ENCODE measurements at regions not wholly inside any gene's neighbourhood (a gene's known extent, or its start where the extent isn't known, plus 50 kb on each side); places are given as distances from the start of the nearest gene placed in this dataset.

DNA sequence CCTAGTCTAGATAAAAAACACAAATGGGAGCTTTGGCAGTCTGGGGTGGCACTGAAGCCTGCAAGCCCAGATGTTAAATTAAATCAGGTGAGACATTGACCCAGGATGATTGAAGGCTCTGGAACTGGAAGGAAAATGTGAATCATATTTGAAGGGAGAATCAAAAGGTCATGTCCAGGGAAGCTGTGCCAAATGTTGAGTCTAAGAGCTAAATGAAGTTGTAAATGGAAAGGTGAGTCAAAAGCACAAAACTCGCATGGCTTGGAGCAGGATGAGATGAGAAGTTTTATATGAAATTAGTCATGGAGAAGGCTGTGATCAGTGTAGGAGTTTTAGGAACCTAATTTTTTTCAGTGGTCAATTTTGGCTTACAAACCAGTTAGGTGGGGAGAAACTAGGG is 301.1 kb downstream of the BLID start:
- Histone ChIP-seq H3K4me1 (ENCODE audit: control insufficient read depth in 1 of 2, insufficient read depth in 2 of 2, low read length in 2 of 2) (peaks cover 0 to 4% of the 10 kb centered on the region in 2 experiments; a peak in 2 of 4 replicates), H3K79me2 (ENCODE audit: insufficient read depth, low read length) (no peaks in the 10 kb centered on the region), H2AFZ (ENCODE audit: low read depth, low read length, poor library complexity, severe bottlenecking) (no peak overlapping the region), H3K4me2 (ENCODE audit: low read length) (no peak overlapping the region), H4K20me1 (ENCODE audit: insufficient read depth) (no peaks in the 10 kb centered on the region), H3K27ac (ENCODE audit: low read depth, low read length) (no peak overlapping the region), H3K9ac (ENCODE audit: low read length) (no peak overlapping the region), H3K36me3 (ENCODE audit: control insufficient read depth in 1 of 2, insufficient read depth in 2 of 2, low read length in 2 of 2) (no peaks in the 10 kb centered on the region), H3K27me3 (ENCODE audit: insufficient read depth, low read length) (no peaks in the 10 kb centered on the region), H3K9me2 (ENCODE audit: insufficient read depth) (no peaks in the 10 kb centered on the region), H3K4me3 (replicated peaks in 1 of 2; ENCODE audit: low read depth in 1 of 2, low read length in 2 of 2) (no peak overlapping the region), H3K9me3 (ENCODE audit: control insufficient read depth in 1 of 2, insufficient read depth in 1 of 2, low read depth in 1 of 2, low read length in 2 of 2) (peaks cover 4 to 9% of the 10 kb centered on the region in 2 experiments; a peak in 3 of 4 replicates)
- BruUV-seq (replicated peaks) = no TSS peak
- DNase-seq (ENCODE audit: low read depth, low spot score) (peak; percentile 10), ATAC-seq (no peak)
- intact Hi-C loops (cut with micrococcal nuclease) = no loop called here
- ChIA-PET CTCF (no interaction called here), RAD21 (ENCODE audit: low non-redundant PET in 1 of 2, low total read pairs in 2 of 2, uncharacterized antibody in 2 of 2, unreplicated experiment in 2 of 2) (no interaction called here), POLR2A (no interaction called here)
- TF ChIP-seq EZH2 (IDR thresholded peaks at IDR 0.05) (no peak), JUND (IDR thresholded peaks at IDR 0.05) (peak; percentile 67), SP1 (IDR thresholded peaks at IDR 0.05; ENCODE audit: low read depth) (peak; percentile 56), FOSL1 (IDR thresholded peaks at IDR 0.05; ENCODE audit: low read depth) (peak; percentile 64; the same call in 1 of the 2 replicates), SIN3A (IDR thresholded peaks at IDR 0.05; ENCODE audit: low read depth) (no peak), CBX3 (IDR thresholded peaks at IDR 0.05; ENCODE audit: low read depth) (peak; percentile 37; the same call in 1 of the 2 replicates)

DNA sequence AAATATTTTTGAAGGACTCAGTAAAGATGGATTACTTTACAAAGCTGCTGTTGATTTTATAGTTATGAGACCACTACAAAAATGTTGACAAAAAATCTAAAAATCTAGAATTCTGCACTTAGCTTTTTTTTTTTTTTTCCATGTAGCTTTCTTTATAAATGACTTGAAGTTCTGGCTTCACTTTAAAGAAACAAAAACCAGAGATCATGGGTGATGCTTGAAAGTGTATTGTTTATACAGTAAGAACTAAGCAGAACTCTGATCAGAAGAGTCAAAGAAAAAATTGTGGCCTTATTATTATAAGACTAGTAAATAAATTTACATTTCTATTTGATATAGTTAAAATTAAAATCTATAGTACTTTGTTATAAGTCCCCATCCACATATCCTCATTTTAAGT is 301.7 kb downstream of the BLID start:
- no peaks in the 10 kb centered on the region for H3K79me2 ChIP-seq (ENCODE audit: insufficient read depth, low read length)
- no peak overlapping the region for H3K4me3 ChIP-seq (replicated peaks in 1 of 2; ENCODE audit: low read depth in 1 of 2, low read length in 2 of 2)
- POLR2A ChIA-PET = no interaction called here
- no TSS peak for BruUV-seq (replicated peaks)
- TF ChIP-seq EGR1 (IDR thresholded peaks at IDR 0.05; ENCODE audit: low read depth) (no peak), ELF1 (IDR thresholded peaks at IDR 0.05; ENCODE audit: borderline replicate concordance, low read depth) (no peak), POLR2A (IDR thresholded peaks at IDR 0.05; ENCODE audit: borderline replicate concordance, extremely low read depth, insufficient read depth, insufficient read length) (no peak), EZH2 (IDR thresholded peaks at IDR 0.05) (no peak), SP1 (IDR thresholded peaks at IDR 0.05; ENCODE audit: low read depth) (no peak), TCF7L2 (IDR thresholded peaks at IDR 0.05; ENCODE audit: borderline replicate concordance, extremely low read depth, insufficient read depth, insufficient read length) (no peak), EZH2phosphoT487 (IDR thresholded peaks at IDR 0.05; ENCODE audit: borderline replicate concordance) (no peak), JUND (IDR thresholded peaks at IDR 0.05) (no peak), RAD21 (IDR thresholded peaks at IDR 0.05; ENCODE audit: low read depth) (no peak), CEBPB (IDR thresholded peaks at IDR 0.05; ENCODE audit: low read depth) (no peak), FOSL1 (IDR thresholded peaks at IDR 0.05; ENCODE audit: low read depth) (no peak), CBX3 (IDR thresholded peaks at IDR 0.05; ENCODE audit: low read depth) (no peak), ZFX (IDR thresholded peaks at IDR 0.05) (no peak), SIN3A (IDR thresholded peaks at IDR 0.05; ENCODE audit: low read depth) (no peak), SRF (IDR thresholded peaks at IDR 0.05; ENCODE audit: low read depth) (no peak)
- TF ChIP-seq, protein P1, sequence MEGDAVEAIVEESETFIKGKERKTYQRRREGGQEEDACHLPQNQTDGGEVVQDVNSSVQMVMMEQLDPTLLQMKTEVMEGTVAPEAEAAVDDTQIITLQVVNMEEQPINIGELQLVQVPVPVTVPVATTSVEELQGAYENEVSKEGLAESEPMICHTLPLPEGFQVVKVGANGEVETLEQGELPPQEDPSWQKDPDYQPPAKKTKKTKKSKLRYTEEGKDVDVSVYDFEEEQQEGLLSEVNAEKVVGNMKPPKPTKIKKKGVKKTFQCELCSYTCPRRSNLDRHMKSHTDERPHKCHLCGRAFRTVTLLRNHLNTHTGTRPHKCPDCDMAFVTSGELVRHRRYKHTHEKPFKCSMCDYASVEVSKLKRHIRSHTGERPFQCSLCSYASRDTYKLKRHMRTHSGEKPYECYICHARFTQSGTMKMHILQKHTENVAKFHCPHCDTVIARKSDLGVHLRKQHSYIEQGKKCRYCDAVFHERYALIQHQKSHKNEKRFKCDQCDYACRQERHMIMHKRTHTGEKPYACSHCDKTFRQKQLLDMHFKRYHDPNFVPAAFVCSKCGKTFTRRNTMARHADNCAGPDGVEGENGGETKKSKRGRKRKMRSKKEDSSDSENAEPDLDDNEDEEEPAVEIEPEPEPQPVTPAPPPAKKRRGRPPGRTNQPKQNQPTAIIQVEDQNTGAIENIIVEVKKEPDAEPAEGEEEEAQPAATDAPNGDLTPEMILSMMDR (IDR thresholded peaks at IDR 0.05 in 2 of 3, conservative IDR thresholded peaks at IDR 0.05 in 1 of 3; ENCODE audit: borderline replicate concordance in 1 of 3, insufficient read depth in 1 of 3, low read depth in 2 of 3, low read length in 2 of 3) = no peak
- TF ChIP-seq, protein P2, sequence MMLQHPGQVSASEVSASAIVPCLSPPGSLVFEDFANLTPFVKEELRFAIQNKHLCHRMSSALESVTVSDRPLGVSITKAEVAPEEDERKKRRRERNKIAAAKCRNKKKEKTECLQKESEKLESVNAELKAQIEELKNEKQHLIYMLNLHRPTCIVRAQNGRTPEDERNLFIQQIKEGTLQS (IDR thresholded peaks at IDR 0.05) = no peak
- TF ChIP-seq, protein P3, sequence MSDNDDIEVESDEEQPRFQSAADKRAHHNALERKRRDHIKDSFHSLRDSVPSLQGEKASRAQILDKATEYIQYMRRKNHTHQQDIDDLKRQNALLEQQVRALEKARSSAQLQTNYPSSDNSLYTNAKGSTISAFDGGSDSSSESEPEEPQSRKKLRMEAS (IDR thresholded peaks at IDR 0.05) = no peak
- intact Hi-C loops (cut with micrococcal nuclease) = no loop called here
- H3K9me3 ChIP-seq (ENCODE audit: control insufficient read depth in 1 of 2, insufficient read depth in 1 of 2, low read depth in 1 of 2, low read length in 2 of 2) = peaks cover 4 to 9% of the 10 kb centered on the region in 2 experiments; a peak in 2 of 4 replicates
- H3K9ac ChIP-seq (ENCODE audit: low read length) = no peak overlapping the region
- H3K27me3 ChIP-seq (ENCODE audit: insufficient read depth, low read length) = no peaks in the 10 kb centered on the region
- CTCF ChIA-PET = no interaction called here
- DNase-seq (ENCODE audit: low read depth, low spot score) (no peak), ATAC-seq (no peak)
- no peak overlapping the region for H3K27ac ChIP-seq (ENCODE audit: low read depth, low read length)
- H3K4me1 ChIP-seq (ENCODE audit: control insufficient read depth in 1 of 2, insufficient read depth in 2 of 2, low read length in 2 of 2) = peaks cover 0 to 4% of the 10 kb centered on the region in 2 experiments; a peak in 2 of 4 replicates
- no peak overlapping the region for H3K4me2 ChIP-seq (ENCODE audit: low read length)
- no peak overlapping the region for H2AFZ ChIP-seq (ENCODE audit: low read depth, low read length, poor library complexity, severe bottlenecking)
- H3K36me3 ChIP-seq (ENCODE audit: control insufficient read depth in 1 of 2, insufficient read depth in 2 of 2, low read length in 2 of 2) = no peaks in the 10 kb centered on the region
- RAD21 ChIA-PET (ENCODE audit: low non-redundant PET in 1 of 2, low total read pairs in 2 of 2, uncharacterized antibody in 2 of 2, unreplicated experiment in 2 of 2) = no interaction called here
- no peaks in the 10 kb centered on the region for H3K9me2 ChIP-seq (ENCODE audit: insufficient read depth)
- H4K20me1 ChIP-seq (ENCODE audit: insufficient read depth) = no peaks in the 10 kb centered on the region

Data from HCT116 (cell line).